HG03103 (cell line): ENCODE measurements at regions not wholly inside any gene's neighbourhood (a gene's known extent, or its start where the extent isn't known, plus 50 kb on each side); places are given as distances from the start of the nearest gene placed in this dataset.
A peak's percentile ranks its signal among the peaks of the same experiment; 100 is the strongest.
"Not testable (repeated sequence)": the region's sequence is repeated elsewhere in the genome, so short reads cannot be mapped to it uniquely, and the experiment has no call there.

Experiments
- ATAC-seq: cut with Tn5 transposase; IDR thresholded peaks from one replicate; pipeline ENCODE4 v1.9.1; 2021; ENCODE audit warnings: low read depth; ENCODE audit not compliant: unreplicated experiment

DNA sequence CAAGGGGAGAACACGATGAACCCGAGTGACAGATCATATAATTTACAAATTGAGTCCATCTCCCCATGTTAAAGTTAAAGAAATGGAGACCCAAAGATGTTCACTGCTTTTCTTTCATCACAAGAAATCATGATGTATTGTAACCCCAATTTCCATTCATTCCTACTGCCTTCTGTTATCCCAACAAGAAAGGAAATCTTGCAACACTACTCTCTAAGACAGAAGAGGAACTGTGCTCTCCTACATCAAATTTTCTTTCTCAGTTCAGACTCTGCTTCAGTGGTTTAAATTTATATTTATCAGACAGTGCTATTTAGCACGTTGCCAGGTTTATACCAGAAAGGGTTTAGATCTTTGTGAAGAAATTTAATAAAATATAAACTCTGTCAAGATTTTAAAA, 83.8 kb upstream of the RASA1 start:
- ATAC-seq: no peak

DNA sequence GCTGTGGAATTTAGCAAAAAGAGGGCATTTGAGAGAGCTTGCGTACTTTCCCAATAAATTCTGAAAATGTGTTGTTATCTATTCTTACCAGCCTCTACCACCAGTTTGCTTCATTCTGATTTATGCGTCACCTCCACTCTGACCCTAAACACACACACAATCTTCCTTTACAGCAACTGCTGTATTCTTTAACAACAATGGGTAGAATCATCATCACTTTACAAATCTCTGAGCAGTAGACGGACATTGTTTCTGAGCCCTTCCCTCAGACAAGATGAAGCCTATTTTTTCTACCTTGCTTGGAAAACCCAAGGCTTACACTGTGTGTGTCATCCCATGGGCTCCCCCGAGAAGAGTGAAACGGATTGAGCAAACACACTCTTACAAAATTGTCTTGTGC, 83.1 kb upstream of the RASA1 start:
- ATAC-seq: no peak

DNA sequence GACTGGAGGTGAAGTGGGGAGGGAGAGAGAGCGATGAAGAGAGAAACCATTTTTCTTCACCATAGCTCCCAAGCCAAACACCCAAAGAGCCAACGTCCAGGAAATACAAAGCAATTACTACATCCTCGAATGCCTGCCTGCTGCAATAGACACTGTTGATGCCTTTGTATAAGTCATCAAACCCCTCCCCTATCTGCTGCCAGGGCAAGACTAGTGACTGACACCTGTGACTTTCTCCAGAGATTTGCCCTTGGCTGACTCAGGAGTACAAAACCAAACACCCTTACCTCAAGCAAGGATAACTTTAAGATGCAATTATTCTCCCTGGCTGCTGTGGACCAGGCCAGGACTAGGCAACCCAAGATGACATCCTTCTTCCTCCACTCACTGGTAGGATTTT, 81.8 kb upstream of the RASA1 start:
- ATAC-seq: no peak

DNA sequence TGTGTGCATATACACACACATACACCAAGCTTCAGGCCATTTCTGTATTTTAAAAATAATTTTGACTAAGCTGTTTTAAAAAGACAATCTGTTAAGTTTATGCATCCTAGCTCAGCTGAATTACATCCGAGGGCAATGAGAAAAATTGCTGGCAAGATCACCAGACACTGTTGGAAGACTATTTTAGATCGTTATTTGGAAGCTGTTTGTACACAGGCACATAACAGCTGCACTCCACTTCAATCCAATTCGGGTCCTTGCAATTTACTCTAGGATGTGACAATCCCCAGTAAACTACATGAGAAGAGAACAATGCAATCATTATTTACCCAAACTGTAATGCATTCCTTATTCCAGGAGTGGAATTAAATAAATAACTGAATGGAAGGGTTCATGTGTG, 79.3 kb upstream of the RASA1 start:
- no peak for ATAC-seq

DNA sequence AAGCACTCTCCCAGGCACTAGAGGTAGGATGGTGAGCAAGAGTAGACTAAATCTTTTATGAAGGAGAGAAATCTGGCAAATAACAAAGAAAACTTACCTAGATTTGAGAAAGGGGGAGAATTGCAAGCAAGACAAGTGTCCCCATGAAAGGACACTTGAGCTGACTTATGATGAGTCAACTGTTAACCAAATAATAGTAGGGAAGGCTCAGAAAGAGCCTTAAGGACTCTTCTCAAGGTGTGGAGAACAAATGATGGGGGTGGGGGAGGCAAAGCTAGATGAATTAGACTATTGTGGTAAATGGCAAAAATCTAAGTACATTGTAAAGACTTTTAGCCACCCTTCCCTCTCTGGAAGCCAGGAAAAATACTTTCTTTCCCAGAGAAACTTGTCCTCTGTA, 77.6 kb upstream of the RASA1 start:
- no peak for ATAC-seq

DNA sequence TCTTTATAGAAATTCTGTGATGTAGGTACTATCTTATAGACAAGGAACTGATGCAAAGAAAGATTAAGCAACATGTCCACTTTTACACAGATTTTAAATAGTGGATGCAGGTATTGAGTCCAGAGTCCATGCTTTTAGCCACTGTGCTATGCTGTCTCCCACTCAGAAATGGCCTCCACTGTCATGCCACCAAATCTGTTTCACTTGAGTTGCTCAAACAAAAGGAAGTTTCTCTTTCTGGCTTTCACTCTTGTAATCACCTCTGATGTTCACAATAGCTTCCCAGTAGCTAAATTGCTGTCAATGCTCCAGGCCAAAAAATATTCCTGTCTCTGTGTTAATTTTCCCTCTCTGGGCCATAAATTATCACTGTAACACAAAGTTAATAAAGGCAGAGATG, 77.0 kb upstream of the RASA1 start:
- peak; percentile 47 for ATAC-seq

DNA sequence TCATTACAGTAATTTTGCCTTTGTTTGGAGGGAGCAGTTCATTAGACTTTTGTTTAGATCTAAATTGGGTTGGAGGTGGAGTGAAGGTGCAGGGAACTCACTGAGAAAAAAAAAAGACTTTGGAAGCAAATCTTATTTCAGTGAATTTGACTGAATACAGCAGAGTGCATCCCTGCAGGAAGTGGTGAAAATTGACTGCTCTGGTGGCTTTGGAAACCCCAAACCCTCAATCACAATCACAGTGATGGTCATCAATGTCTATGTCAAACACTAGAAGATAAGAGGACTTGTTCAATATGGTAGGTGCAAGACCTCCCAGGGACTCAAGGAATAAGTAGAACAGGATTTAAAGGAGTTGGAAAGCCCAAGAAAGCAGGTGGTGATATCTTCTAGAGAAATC, 76.0 kb upstream of the RASA1 start:
- no peak for ATAC-seq

DNA sequence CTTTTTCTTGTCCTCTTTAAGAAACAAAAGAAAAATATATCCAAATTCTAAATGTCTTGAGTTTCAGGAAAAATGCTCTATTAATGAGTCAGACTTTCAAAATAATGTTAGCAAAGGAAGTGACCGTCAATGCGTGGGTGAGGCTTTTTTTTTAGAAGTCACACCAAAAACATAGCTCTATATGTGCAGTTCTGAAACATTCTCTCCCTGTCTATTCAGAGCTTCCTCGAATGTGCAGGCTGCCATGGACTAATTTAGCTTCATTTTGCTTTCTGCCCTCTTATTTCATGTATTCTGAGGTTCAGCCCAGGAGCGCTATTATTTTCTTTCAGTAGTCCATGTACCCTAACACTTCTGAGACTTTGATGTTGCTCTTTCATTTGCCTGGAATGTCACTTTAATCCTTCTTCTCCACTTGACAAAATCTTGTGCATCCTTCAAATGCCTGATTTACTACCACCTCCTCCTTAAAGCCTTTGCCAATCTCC, 72.5 kb upstream of the RASA1 start:
- peak; percentile 48 for ATAC-seq

DNA sequence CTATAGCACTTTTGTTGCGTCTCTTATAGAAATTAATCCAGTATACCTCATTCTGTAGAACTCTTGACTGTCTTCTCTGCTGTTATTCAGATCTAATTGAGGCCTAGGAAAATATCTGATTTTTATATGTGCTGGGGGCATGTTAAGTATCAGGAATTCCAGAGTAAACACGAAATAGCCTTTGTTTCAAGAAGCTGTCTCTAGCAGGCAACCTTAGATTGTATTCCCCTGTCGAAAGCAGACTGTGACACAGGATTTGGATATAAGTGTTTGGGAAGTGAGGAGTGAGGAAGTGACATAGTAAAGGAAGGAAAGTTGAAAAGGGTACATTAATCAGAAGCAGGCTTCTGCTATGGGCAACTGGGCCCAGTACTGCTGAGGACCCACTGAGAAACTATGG, 72.1 kb upstream of the RASA1 start:
- no peak for ATAC-seq

DNA sequence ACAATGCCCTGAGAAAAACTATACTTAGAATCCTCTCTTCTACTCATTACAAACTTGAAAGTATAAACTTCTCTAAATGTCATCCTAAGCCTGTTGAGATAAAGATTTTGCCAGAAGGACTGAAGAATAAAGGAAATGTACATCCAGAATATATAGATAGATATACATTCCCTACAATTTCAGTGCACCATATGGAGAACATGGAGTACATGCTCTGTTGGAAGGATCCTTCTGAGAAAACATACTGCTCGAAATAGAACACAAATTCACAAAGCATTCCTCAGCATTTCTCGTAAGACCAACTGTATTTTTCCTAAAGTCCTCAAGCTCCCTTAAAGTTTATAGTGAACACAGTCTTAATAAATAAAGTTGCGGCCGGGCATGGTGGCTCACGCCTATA, 69.7 kb upstream of the RASA1 start:
- ATAC-seq: no peak

DNA sequence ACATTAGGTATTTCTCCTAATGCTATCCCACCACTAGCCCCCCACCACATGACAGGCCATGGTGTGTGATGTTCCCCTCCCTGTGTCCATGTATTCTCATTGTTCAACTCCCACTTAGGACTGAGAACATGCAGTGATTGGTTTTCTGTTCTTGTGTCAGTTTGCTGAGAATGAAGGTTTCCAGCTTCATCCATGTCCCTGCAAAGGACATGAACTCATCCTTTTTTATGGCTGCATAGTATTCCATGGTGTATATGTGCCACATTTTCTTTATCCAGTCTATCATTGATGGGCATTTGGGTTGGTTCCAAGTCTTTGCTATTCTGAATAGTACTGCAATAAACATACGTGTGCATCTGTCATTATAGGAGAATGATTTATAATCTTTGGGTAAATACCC, 68.4 kb upstream of the RASA1 start:
- ATAC-seq: not testable (repeated sequence)

DNA sequence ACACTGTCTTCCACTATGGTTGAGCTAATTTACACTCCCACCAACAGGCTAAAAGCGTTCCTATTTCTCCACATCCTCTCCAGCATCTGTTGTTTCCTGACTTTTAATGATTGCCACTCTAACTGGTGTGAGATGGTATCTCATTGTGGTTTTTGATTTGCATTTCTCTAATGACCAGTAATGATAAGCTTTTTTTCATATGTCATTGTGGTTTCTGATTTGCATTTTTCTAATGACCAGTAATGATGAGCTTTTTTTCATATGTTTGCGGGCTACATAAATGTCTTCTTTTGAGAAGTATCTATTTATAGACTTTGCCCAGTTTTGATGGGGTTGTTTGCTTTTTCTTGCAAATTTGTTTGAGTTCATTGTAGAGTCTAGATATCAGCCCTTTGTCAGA, 68.0 kb upstream of the RASA1 start:
- not testable (repeated sequence) for ATAC-seq

DNA sequence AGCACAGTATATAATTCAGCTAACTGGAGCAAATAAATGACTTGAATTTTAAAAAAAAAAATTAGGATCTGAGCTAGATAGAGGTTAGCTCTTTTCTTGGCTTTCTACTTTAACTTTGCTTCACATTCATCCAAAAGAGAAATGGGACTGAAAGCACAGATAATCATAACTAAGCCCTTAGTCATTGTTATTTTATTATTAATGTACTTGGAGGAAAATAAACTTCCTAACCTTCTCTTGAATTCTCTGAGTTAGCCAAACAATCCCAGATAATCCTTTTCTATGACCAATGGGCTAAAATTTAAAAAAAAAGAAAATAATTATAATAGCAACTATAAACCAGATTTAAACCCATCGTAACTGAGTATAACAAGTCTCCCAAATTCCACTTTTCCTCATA, 57.6 kb upstream of the RASA1 start:
- ATAC-seq: no peak

DNA sequence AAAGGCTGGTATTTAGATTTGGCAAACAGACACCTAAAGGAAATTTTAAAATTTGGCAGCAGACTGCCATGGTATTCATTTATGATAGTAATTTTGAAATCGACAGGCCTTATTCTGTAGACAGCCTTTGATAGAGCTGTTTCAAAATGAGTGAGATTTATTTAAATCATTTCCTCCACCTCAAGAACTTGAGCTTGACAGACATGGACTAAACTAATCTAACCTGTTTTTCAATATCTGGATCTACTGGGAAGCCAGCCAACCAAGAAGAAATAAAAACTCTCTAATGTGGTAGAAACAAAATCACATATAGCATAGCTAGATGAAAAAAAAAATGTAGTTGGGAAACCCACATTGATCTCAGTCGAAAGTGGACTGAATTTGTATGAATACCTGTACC, 56.9 kb upstream of the RASA1 start:
- ATAC-seq: no peak

DNA sequence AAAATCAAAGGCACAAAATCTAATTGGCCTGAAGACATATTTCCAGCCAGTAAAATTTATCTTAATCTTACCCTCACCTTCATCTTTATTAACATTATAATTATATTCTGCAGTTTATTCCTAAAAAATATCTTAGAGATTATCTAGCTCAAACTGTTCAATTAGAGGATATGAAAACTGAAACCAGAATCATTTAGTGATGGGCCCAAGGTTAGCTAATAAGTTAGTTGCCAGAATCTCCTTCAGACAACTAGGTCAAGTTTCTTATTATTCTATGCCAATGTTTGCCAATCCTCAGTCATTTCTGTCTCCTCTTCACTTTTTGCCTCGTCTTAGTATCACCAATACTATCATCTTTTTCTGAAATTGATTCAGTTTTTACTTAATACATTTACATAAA, 56.0 kb upstream of the RASA1 start:
- no peak for ATAC-seq

DNA sequence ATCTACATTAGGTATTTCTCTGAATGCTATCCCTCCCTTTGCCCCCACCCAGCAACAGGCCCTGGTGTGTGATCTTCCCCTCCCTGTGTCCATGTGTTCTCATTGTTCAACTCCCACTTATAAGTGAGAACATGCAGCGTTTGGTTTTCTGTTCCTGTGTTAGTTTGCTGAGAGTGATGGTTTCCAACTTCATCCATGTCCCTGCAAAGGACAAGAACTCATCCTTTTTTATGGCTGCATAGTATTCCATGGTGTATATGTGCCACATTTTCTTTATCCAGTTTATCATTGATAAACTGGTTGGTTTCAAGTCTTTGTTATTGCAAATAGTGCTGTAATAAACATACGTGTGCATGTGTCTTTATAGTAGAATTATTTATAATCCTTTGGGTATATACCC, 55.5 kb upstream of the RASA1 start:
- not testable (repeated sequence) for ATAC-seq

DNA sequence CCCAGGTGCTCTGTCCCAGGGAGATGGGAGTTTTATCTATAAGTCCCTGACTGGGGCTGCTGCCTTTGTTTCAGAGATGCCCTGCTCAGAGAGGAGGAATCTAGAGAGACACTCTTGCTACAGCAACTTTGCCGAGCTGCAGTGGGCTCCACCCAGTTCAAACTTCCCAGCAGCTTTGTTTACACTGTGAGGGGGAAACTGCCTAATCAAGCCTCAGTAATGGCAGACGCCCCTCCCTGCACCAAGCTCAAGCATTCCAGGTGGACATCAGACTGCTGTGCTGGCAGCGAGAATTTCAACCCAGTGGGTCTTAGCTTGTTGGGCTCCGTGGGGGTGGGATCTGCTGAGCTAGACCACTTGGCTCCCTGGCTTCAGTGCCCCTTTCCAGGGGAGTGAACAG, 50.2 kb upstream of the RASA1 start:
- not testable (repeated sequence) for ATAC-seq
